ENCODE measurements at regions not wholly inside any gene's neighbourhood (a gene's known extent, or its start where the extent isn't known, plus 50 kb on each side); places are given as distances from the start of the nearest gene placed in this dataset.

- peaks cover 31% of the 10 kb centered on the region for H3K27me3 ChIP-seq
- H3K4me1 ChIP-seq: no peaks in the 10 kb centered on the region
- no peaks in the 10 kb centered on the region for H3K4me1 Mint-ChIP-seq
- H3K9me3 Mint-ChIP-seq: peaks cover 45% of the 10 kb centered on the region
- peaks cover 2% of the 10 kb centered on the region for H3K36me3 Mint-ChIP-seq
- H3K4me3 ChIP-seq: no peak overlapping the region
- peaks cover 6% of the 10 kb centered on the region for H3K9me3 ChIP-seq (ENCODE audit: low read depth)
- TF ChIP-seq EZH2phosphoT487 (IDR thresholded peaks at IDR 0.05): no peak
- no peak for TF ChIP-seq CTCF (IDR thresholded peaks at IDR 0.05)
- no peak for TF ChIP-seq EZH2 (IDR thresholded peaks at IDR 0.05)
- no peaks in the 10 kb centered on the region for H4K20me1 ChIP-seq (ENCODE audit: low read depth)
- H3K4me3 Mint-ChIP-seq: no peak overlapping the region
- H3K79me2 ChIP-seq (ENCODE audit: low read depth): no peaks in the 10 kb centered on the region
- DNase-seq (ENCODE audit: low spot score): no peak
- no peaks in the 10 kb centered on the region for H3K36me3 ChIP-seq
- H2AFZ ChIP-seq (replicated peaks): no peak overlapping the region
- no peak overlapping the region for H3K27ac ChIP-seq
- no peak overlapping the region for H3K27ac Mint-ChIP-seq
- H3K27me3 Mint-ChIP-seq (ENCODE audit: insufficient read depth, low read depth): peaks cover 6% of the 10 kb centered on the region
- no peak overlapping the region for H3K4me2 ChIP-seq
- no peaks in the 10 kb centered on the region for H3F3A ChIP-seq (ENCODE audit: low read depth)
- H3K9ac ChIP-seq: no peak overlapping the region
These were observed 147.8 kb upstream of the ZBTB40 start for GRCh38 chr1:22303816-22304215.

- Mint-ChIP-seq H3K9me3 (peaks cover 19% of the 10 kb centered on the region), H3K27ac (no peak overlapping the region), H3K4me1 (peaks cover 5% of the 10 kb centered on the region), H3K27me3 (ENCODE audit: insufficient read depth, low read depth) (peaks cover 6% of the 10 kb centered on the region), H3K36me3 (no peaks in the 10 kb centered on the region), H3K4me3 (no peak overlapping the region)
- Histone ChIP-seq H3K9me3 (ENCODE audit: low read depth) (no peaks in the 10 kb centered on the region), H3K4me1 (no peaks in the 10 kb centered on the region), H3K27me3 (peaks cover 31% of the 10 kb centered on the region), H3K9ac (no peak overlapping the region), H3K27ac (no peak overlapping the region), H4K20me1 (ENCODE audit: low read depth) (no peaks in the 10 kb centered on the region), H3K36me3 (no peaks in the 10 kb centered on the region), H3K79me2 (ENCODE audit: low read depth) (no peaks in the 10 kb centered on the region), H3K4me3 (no peak overlapping the region), H2AFZ (replicated peaks) (no peak overlapping the region), H3F3A (ENCODE audit: low read depth) (no peaks in the 10 kb centered on the region), H3K4me2 (no peak overlapping the region)
- TF ChIP-seq EZH2 (IDR thresholded peaks at IDR 0.05) (no peak), EZH2phosphoT487 (IDR thresholded peaks at IDR 0.05) (no peak), CTCF (IDR thresholded peaks at IDR 0.05) (no peak)
- no peak for DNase-seq (ENCODE audit: low spot score)
These were observed 142.1 kb upstream of the ZBTB40 start for GRCh38 chr1:22309572-22309971.

GRCh38 chr1:22311461-22311860 lies 140.2 kb upstream of the ZBTB40 start:
- peaks cover 6% of the 10 kb centered on the region for H3K27me3 Mint-ChIP-seq (ENCODE audit: insufficient read depth, low read depth)
- Histone ChIP-seq H3K4me3 (no peak overlapping the region), H3K4me2 (no peak overlapping the region)

More at GRCh38 chr1:22311461-22311860, 140.2 kb upstream of the ZBTB40 start:
- Mint-ChIP-seq H3K36me3 (no peaks in the 10 kb centered on the region), H3K4me1 (peaks cover 19% of the 10 kb centered on the region), H3K9me3 (peaks cover 14% of the 10 kb centered on the region), H3K27ac (no peak overlapping the region), H3K4me3 (no peak overlapping the region)
- Histone ChIP-seq H3F3A (ENCODE audit: low read depth) (no peaks in the 10 kb centered on the region), H3K79me2 (ENCODE audit: low read depth) (no peaks in the 10 kb centered on the region), H3K27ac (no peak overlapping the region), H2AFZ (replicated peaks) (no peak overlapping the region), H3K36me3 (no peaks in the 10 kb centered on the region), H3K4me1 (no peaks in the 10 kb centered on the region), H3K9ac (no peak overlapping the region), H3K27me3 (peaks cover 23% of the 10 kb centered on the region), H4K20me1 (ENCODE audit: low read depth) (no peaks in the 10 kb centered on the region), H3K9me3 (ENCODE audit: low read depth) (no peaks in the 10 kb centered on the region)
- DNase-seq (ENCODE audit: low spot score): no peak
- TF ChIP-seq CTCF (IDR thresholded peaks at IDR 0.05): no peak
- TF ChIP-seq EZH2phosphoT487 (IDR thresholded peaks at IDR 0.05): no peak
- TF ChIP-seq EZH2 (IDR thresholded peaks at IDR 0.05): no peak

All from neural progenitor cell (in vitro differentiated cells).